Esophagus squamous epithelium (tissue), 5 donors: ENCODE measurements at regions not wholly inside any gene's neighbourhood (a gene's known extent, or its start where the extent isn't known, plus 50 kb on each side); places are given as distances from the start of the nearest gene placed in this dataset.

ENCODE experiments used
- DNase-seq: peaks from one replicate; lab custom pipeline; 2025; lab: John Stamatoyannopoulos, UW
- H3K27ac ChIP-seq, 4 donors: fragments of 200-600 bp; sonication (generic); one replicate each; pipeline ENCODE4 v1.5.1; 2016 to 2019; ENCODE audit warnings: mild to moderate bottlenecking in 1 of 4
- H3K27me3 ChIP-seq, 4 donors: fragments of 200-600 bp; sonication (generic); 1 replicate in 3 of 4; 2 replicates in 1 of 4; pipeline versions ENCODE4 v1.5.1 to v1.6.0; 2017 to 2021; ENCODE audit warnings: antibody characterized with exemption in 1 of 4
- H3K36me3 ChIP-seq, 3 donors: fragments of 200-600 bp; sonication (generic); one replicate each; pipeline ENCODE4 v1.5.1; 2016 to 2019
- H3K4me1 ChIP-seq, 3 donors: fragments of 200-600 bp; sonication (generic); one replicate each; pipeline ENCODE4 v1.5.1; 2017 to 2019
- H3K4me3 ChIP-seq, 4 donors: fragments of 200-600 bp; sonication (generic); 1 replicate in 3 of 4; 2 replicates in 1 of 4; pipeline ENCODE4 v1.5.1; 2016 to 2019; ENCODE audit warnings: mild to moderate bottlenecking in 2 of 4, moderate library complexity in 1 of 4
- H3K9me3 ChIP-seq, 3 donors: fragments of 200-600 bp; sonication (generic); one replicate each; pipeline ENCODE4 v1.5.1; 2016 to 2019
- POLR2A ChIP-seq, 4 donors: fragments of 450-650 bp; IDR thresholded peaks; one replicate each; pipeline ENCODE4 v1.6.1; 2017; ENCODE audit warnings: antibody characterized with exemption in 4 of 4, mild to moderate bottlenecking in 4 of 4, moderate library complexity in 3 of 4
- WGBS, 2 donors: methylation state at CpG; one replicate each; pipeline ENCODE4 v1.1.5; 2018; 5-methylcytosine and 5-hydroxymethylcytosine counted together
- intact Hi-C: fragments of 100-400 bp; cut with DNase I; formaldehyde crosslinking; loops from one replicate; pipeline ENCODE4 v1.15.0; 2022
- TF ChIP-seq, protein P1 (sequence below), 6 experiments: fragments of 450-650 bp in 4 of 6; fragments of 200-600 bp in 2 of 6; sonication (generic) in 2 of 6; IDR thresholded peaks; one replicate each; pipeline ENCODE4 v1.5.1; 2016 to 2019; ENCODE audit warnings: antibody characterized with exemption in 6 of 6, mild to moderate bottlenecking in 4 of 6, moderate library complexity in 4 of 6
- donor health status: DM: yes; HTN: yes; CAD: no.

DNA sequence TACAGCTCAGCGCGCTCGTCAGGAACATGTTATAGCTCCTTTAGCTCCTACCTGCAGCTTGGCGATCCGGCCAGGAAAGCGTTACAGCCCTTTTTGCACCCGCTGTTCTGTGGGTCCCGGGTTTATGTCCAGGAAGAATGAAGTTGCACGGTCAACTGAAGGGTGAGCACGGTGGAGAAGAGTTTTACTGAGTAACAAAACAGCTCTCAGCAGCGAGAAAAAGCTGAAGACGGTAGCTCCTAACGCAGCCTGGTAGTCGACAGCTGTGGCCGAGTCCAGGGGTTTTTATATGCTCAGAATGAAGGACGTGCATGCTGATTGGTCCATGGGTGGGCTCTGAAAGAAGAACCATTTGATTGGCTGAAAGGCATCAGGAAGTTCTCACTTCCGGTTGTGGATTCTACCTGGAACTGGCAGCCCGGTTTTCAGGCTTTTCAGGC, 1830.1 kb upstream of the NUDT12 start:
- Histone ChIP-seq H3K4me3 (no peak overlapping the region), H3K9me3 (peaks cover 0 to 8% (median 5%) of the 10 kb centered on the region in 3 donors), H3K4me1 (no peaks in the 10 kb centered on the region), H3K36me3 (no peaks in the 10 kb centered on the region), H3K27me3 (no peaks in the 10 kb centered on the region), H3K27ac (no peak overlapping the region)
- intact Hi-C loops, result no loop called here
- DNase-seq, result no peak
- WGBS, 2 donors, result 87 to 90% methylated on average over 9 to 13 of the region's 18 CpGs
- TF ChIP-seq POLR2A (IDR thresholded peaks at IDR 0.05), result no peak
- TF ChIP-seq, protein P1, sequence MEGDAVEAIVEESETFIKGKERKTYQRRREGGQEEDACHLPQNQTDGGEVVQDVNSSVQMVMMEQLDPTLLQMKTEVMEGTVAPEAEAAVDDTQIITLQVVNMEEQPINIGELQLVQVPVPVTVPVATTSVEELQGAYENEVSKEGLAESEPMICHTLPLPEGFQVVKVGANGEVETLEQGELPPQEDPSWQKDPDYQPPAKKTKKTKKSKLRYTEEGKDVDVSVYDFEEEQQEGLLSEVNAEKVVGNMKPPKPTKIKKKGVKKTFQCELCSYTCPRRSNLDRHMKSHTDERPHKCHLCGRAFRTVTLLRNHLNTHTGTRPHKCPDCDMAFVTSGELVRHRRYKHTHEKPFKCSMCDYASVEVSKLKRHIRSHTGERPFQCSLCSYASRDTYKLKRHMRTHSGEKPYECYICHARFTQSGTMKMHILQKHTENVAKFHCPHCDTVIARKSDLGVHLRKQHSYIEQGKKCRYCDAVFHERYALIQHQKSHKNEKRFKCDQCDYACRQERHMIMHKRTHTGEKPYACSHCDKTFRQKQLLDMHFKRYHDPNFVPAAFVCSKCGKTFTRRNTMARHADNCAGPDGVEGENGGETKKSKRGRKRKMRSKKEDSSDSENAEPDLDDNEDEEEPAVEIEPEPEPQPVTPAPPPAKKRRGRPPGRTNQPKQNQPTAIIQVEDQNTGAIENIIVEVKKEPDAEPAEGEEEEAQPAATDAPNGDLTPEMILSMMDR (IDR thresholded peaks at IDR 0.05), result no peak

DNA sequence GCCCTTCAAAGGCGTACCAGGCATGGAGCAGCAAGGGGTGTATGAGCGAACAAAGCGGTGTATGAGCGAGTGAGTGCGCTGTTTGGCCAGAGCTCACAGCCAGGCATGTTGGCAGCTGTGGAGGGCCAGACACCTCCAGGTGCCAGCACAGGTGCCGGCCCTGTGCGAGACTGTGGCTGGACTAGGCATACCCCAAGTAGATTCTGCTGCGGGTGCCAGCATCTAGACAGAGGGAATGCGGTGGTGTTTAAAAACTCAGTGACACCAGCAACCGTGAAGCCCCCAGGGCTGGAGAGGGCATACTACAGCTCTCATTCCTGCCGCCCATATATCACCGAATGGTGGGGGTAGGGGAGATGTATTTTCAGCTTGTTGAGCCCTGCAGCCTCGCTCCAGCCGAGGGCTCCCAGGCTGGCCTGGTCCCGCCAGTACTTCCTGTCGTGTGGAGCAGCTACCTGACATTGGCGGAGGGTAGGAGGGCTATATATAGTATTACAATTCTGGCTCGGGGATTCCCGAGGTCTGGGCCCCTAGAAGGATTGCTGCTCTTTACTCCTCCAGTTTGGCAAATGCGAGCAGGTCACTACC, 1829.6 kb upstream of the NUDT12 start:
- WGBS, 2 donors, result 89 to 90% methylated on average over 8 to 9 of the region's 20 CpGs
- no peak for DNase-seq
- intact Hi-C loops, result no loop called here
- TF ChIP-seq, protein P1 (IDR thresholded peaks at IDR 0.05), result no peak
- no peak for TF ChIP-seq POLR2A (IDR thresholded peaks at IDR 0.05)
- Histone ChIP-seq H3K27ac (no peak overlapping the region), H3K9me3 (peaks cover 0 to 8% (median 5%) of the 10 kb centered on the region in 3 donors), H3K36me3 (no peaks in the 10 kb centered on the region), H3K27me3 (no peaks in the 10 kb centered on the region), H3K4me3 (no peak overlapping the region), H3K4me1 (no peaks in the 10 kb centered on the region)

DNA sequence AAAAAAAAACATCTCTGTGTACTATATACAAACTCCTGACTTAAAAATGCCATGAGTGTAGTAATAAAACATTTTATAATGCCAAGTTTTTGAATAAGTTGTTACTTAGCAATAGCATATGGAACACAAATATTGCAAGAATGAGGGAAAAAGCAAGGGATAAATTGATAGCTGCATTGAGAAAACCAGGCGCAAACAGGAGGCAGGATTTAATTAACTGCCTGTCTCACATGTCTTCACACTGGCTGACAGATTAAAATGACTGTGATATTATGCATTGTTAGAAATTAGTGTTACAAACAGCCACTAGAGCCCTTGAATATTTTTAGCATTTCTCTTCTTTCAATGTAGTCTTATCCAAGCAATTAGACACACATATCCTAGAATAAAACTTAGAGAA, 1817.5 kb upstream of the NUDT12 start:
- Histone ChIP-seq H3K36me3 (no peaks in the 10 kb centered on the region), H3K27me3 (no peaks in the 10 kb centered on the region), H3K27ac (no peak overlapping the region), H3K4me1 (no peaks in the 10 kb centered on the region), H3K4me3 (no peak overlapping the region), H3K9me3 (no peaks in the 10 kb centered on the region)
- TF ChIP-seq, protein P1 (IDR thresholded peaks at IDR 0.05), result no peak
- TF ChIP-seq POLR2A (IDR thresholded peaks at IDR 0.05), result no peak
- WGBS, 2 donors, result 84 to 97% methylated on average over 1 of the region's 1 CpG
- intact Hi-C loops, result no loop called here
- no peak for DNase-seq

DNA sequence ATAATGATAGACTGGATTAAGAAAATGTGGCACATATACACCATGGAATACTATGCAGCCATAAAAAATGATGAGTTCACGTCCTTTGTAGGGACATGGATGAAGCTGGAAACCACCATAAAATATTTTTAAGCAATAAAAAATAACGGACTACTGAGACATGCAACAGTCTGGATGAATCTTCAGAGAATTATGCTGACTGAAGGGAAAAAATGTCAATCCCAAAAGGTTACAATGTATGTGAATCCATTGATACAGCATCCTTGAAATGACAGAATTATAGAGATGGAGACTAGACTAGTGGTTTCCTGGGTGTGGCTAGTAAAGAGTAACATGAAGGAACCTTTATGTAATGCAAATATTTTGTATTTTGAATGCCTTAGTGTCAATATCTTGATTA, 1808.6 kb upstream of the NUDT12 start:
- Histone ChIP-seq H3K27ac (no peak overlapping the region), H3K4me3 (no peak overlapping the region), H3K4me1 (no peaks in the 10 kb centered on the region), H3K27me3 (no peaks in the 10 kb centered on the region), H3K36me3 (no peaks in the 10 kb centered on the region), H3K9me3 (no peaks in the 10 kb centered on the region)
- DNase-seq, result no peak
- intact Hi-C loops, result no loop called here
- TF ChIP-seq, protein P1 (IDR thresholded peaks at IDR 0.05), result no peak
- WGBS, 2 donors, result 27 to 36% methylated on average over 2 of the region's 2 CpGs

DNA sequence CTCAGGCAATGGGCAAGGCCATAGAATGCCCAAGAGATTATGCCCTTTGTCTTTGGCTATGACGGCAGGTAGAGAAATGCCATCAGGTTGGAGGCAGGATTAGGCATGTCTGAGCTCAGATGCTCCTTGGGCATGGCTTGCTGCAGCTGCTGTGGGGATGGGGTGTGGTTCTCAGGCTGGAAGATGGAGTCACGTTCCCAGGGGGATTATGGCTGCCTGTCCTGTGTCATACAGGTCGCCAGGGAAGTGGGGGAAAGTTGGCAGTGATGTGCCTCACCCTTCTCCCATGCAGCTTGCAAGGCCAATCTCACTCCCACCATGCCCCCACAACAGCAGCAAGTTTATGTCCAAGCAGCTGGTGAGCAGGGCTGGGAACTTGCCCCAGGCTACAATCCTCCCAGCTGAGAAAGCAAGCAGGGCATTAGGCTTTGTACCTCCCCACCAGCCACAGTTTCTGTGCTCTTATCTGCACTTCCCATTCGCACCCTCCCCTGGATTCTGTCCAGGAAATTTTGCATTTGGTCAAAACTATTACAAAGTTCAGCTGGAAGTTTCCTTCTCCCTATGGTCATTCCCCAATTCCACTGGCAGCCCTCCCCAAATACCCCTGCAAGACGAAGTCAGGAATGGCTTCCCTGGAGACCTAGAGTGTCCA, 1788.0 kb upstream of the NUDT12 start:
- intact Hi-C loops, result no loop called here
- no peaks in the 10 kb centered on the region for H3K36me3 ChIP-seq
- H3K4me3 ChIP-seq, result no peak overlapping the region
- no peaks in the 10 kb centered on the region for H3K4me1 ChIP-seq
- H3K9me3 ChIP-seq, result peaks cover 0 to 15% (median 0%) of the 10 kb centered on the region in 3 donors
- WGBS, 2 donors, result 47 to 50% methylated on average over 4 to 5 of the region's 5 CpGs
- no peak for DNase-seq
- TF ChIP-seq, protein P1 (IDR thresholded peaks at IDR 0.05), result no peak
- TF ChIP-seq POLR2A (IDR thresholded peaks at IDR 0.05), result no peak
- no peaks in the 10 kb centered on the region for H3K27me3 ChIP-seq
- H3K27ac ChIP-seq, result no peak overlapping the region
